LNCAP (cell line): ENCODE measurements at regions not wholly inside any gene's neighbourhood (a gene's known extent, or its start where the extent isn't known, plus 50 kb on each side); places are given as distances from the start of the nearest gene placed in this dataset.

ENCODE experiments used
- TF ChIP-seq, protein P1 (sequence below): fragments of 450-650 bp; IDR thresholded peaks from 2 replicates; pipeline ENCODE4 v1.5.1; 2017; ENCODE audit warnings: mild to moderate bottlenecking

DNA sequence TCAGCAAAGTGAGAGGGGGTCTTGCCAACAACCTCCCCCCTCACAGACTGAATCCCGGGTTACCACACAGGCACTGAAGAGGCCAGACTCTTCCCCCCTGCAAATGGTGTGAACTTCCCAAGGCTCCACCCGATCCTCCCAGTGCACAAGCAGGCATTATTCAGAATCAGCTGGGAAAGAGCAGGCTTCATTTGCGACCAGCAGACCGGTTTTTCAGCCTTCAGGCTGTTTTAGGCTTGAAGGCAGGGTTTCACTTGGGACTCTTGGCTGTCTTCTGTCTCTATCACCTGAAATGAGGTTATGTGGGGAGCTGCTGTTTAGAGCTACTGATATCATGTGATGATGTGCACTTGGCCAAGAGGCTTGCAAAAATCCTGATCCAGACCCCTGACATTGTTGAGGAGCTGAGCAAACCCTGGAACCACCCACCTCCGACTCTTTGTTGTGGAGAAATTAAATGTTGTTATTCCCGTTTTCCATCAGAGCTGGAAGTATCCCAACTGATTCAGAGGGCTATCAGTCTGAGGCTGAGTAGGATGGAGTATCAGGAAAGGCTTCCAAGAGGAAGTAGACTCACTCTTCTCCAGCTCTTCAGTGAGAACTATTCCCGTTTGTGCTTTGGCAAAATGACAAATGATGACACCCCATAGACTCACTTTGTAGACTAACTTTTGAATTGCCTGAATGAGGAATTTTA, 63.3 kb upstream of the ZFR start:
- TF ChIP-seq, protein P1, sequence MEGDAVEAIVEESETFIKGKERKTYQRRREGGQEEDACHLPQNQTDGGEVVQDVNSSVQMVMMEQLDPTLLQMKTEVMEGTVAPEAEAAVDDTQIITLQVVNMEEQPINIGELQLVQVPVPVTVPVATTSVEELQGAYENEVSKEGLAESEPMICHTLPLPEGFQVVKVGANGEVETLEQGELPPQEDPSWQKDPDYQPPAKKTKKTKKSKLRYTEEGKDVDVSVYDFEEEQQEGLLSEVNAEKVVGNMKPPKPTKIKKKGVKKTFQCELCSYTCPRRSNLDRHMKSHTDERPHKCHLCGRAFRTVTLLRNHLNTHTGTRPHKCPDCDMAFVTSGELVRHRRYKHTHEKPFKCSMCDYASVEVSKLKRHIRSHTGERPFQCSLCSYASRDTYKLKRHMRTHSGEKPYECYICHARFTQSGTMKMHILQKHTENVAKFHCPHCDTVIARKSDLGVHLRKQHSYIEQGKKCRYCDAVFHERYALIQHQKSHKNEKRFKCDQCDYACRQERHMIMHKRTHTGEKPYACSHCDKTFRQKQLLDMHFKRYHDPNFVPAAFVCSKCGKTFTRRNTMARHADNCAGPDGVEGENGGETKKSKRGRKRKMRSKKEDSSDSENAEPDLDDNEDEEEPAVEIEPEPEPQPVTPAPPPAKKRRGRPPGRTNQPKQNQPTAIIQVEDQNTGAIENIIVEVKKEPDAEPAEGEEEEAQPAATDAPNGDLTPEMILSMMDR = no peak

DNA sequence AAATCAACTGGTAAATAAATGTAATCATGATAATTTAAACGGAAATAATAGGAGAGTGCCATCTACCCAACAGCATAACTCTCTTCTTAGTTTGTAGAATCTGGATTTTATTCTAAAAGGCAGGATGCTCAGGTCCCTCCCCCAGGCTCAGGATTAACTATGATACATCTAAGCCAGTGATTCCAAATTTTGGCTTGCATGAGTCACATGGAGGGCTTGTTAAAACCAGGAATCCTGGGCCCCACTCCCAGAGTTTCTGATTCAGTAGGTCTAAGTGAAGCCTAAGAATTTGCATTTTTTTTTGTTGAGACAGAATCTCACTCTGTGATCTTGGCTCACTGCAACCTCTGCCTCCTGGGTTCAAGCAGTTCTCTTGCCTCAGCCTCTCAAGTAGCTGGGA, 62.3 kb upstream of the ZFR start:
- TF ChIP-seq, protein P1 = no peak

DNA sequence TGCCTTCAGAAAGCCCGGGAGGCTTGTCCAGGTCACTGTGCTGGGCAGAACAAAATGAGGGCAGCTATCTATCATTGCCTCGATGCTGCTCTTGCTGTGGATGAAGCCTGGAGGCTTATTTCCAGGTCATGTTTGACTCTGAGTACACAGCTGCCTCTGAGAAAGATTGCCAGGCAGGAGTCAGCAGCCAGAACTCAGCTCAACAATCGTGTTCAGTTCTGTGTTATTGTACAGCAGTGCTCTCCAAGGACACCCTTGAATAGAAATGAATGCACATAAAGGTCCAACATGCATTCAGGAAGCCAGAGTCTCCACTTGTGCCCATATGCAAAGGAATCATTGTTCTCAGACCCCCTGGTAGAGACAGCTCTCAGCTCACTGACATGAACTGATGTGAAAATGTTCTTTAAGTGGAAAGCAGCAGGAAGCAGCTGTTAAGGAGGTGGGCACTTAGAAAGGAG, 61.7 kb upstream of the ZFR start:
- TF ChIP-seq, protein P1 = no peak

DNA sequence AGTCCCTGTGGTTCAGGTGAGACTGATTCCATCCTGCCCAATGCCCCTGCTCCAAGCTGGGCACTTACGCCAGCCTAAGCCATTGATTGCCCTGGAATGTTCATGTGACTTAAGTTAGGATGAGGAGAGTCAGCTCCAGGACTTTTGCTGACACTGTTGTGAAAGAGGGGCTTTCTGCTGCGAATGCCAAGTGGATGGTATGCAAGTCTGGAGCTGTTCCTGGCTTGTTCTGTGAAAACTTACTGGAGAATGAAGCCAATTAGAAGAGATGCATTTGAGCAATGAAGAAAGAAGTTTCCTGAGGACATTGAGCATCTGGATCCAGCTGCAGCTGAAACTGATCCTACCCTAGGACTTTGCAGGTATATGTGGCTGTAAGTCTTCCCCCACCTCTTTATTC, 61.2 kb upstream of the ZFR start:
- TF ChIP-seq, protein P1 = no peak

DNA sequence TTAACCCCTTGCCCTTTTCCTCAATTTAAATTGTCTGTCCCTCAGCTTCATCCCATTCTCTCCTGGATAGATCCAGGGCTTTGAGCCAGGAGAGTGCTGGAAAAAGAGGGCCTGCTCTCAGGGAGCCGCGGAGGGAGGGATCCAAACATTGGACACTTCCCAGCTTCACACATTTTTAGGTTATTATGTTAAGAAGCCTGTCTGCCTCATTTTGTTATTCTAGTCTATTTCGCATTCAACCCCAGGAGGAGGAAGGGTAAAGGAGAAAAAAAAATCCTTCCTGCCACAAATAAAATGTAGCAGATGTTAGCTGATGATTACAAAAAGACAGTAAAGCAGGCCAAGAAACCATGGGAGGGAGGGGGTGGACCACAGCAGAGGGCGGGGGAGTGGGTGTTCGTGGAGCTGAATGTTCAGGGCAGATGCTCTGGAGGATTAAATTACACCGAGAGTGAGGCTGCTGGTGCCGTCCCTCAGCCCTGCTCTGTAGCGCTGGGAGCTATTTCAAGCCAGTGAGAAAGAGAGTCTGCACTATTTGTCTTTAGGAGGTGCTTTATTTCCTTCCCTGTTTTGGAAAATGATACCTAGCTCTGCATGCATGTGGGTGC, 60.6 kb upstream of the ZFR start:
- TF ChIP-seq, protein P1 = no peak

DNA sequence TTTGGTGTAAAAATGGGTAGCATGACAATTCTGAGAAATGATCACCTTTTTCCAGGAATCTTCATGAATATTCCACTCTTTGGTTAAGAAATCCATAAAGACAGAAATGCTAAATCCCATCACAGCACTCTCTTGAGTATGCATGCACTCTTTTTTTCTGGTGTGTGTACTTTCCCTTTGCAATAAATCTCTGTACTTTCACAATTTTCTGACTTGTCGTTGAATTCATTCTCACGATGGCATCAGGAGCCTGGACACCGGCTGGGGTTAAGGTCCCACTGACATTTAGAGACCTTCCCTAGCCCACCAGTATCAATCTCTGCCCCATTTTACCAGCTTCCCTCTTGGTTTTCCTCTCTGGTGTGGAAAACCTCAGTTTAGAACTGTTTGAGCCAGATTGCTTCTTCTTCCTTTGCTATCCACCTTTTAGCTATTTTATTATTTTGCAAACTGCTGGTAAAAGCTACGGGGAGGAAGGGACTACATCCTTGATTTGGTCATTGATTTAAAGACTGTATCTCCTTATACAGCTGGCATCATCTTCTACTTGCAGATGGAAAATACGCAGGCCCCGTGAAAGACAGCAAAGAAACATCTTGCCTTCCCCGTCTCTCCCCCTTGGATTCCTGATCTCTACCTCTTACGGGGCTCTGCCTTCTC, 59.9 kb upstream of the ZFR start:
- TF ChIP-seq, protein P1 = no peak

DNA sequence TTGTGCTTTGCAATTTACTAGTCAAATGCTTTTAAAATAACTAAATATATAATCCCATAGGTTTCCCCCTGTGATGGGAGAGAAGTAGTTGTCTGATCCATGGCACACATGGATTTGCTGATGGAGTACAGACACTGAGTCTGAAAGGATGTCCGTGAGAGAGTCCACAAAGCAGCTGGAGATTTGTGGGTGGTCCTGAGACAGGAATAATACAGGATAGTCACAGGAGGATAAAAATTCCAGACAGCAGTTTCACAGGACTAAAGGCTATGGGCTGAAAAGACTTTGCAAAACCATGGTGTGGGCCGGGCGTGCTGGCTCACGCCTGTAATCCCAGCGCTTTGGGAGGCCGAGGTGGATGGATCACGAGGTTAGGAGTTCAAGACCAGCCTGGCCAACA, 58.7 kb upstream of the ZFR start:
- TF ChIP-seq, protein P1 = no peak
